A172 (cell line): ENCODE measurements at regions not wholly inside any gene's neighbourhood (a gene's known extent, or its start where the extent isn't known, plus 50 kb on each side); places are given as distances from the start of the nearest gene placed in this dataset.

ENCODE experiments used
- DNase-seq: peaks from one replicate; pipeline ENCODE4 v3.0.0-alpha.2; 2015; ENCODE audit warnings: low spot score

GRCh38 chr11:42473106-42473505, 838.7 kb upstream of the API5 start:
- DNase-seq, result no peak

- no peak for DNase-seq
Measured at GRCh38 chr11:42482822-42483221, 829.0 kb upstream of the API5 start.

DNA sequence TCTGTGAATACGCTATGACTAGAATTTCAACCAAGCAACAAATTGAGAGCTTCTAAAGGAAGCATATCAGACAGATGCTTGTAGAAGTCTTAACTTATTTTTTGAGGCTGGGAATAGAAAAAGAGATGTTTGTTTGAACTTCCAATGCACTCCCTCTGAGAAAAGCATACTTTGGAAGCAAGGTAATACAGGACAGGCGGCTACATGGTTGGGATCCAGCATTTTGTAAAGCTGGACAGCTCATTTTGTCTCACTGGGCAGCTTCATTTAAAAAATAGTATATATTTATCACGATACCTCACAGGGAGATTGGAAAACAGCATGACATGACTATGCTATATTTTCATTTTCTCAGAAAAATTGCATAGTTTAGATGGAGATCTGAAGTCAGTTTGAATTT, 821.3 kb upstream of the API5 start:
- no peak for DNase-seq

DNA sequence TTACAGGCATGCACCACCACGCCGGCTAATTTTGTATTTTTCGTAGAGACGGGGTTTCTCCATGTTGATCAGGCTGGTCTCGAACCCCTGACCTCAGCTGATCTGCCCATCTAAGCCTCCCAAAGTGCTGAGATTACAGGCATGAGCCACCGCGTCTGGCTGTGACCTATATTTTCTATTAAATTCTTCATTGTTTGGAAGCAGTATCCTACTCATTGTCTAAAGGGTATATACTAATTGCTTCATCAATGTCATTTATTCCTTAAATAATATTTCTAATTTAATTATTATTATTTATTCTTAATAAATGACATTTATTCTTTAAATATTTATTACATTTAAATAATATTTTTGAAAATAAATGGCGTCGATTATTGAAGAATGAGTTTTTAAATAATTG, 817.3 kb upstream of the API5 start:
- no peak for DNase-seq

GRCh38 chr11:42498971-42499370, 812.8 kb upstream of the API5 start:
- DNase-seq, result no peak

DNA sequence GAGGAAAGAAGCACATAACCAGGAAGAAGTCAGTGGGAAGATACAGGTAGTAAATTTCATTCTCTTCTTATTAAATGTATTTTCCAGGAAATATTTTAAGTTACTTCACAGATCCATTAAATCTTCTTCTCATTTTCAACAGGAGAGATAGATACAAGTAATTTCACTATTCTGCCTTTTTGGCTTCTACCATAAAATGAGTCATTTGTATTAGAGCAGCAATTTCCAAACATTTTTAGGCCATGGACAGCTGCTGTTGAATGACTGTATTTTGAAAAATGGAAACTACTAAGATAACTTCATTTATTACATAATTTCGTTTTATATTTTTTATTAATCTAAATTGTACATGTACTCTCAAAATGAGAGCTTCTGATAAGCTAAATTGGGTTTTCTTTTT, 809.6 kb upstream of the API5 start:
- no peak for DNase-seq

DNA sequence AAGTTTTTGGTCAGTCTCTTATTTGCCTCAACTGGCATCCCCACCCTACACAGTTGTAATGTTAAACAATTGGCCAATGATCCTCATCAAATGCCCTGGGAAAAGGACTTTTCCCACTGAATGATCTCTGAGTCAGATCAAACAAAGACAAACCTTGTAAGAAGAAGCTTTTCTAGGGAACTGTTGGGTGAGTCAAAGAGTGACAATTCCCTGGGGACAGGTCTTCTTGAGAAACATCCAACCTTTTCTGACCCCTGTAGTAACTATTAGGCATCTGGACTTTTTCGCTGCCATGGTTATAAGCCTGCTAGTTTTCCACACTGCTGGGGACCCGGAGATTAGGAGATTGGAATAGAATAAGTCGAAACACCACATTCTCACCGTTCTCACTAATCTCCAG, 789.8 kb upstream of the API5 start:
- no peak for DNase-seq

DNA sequence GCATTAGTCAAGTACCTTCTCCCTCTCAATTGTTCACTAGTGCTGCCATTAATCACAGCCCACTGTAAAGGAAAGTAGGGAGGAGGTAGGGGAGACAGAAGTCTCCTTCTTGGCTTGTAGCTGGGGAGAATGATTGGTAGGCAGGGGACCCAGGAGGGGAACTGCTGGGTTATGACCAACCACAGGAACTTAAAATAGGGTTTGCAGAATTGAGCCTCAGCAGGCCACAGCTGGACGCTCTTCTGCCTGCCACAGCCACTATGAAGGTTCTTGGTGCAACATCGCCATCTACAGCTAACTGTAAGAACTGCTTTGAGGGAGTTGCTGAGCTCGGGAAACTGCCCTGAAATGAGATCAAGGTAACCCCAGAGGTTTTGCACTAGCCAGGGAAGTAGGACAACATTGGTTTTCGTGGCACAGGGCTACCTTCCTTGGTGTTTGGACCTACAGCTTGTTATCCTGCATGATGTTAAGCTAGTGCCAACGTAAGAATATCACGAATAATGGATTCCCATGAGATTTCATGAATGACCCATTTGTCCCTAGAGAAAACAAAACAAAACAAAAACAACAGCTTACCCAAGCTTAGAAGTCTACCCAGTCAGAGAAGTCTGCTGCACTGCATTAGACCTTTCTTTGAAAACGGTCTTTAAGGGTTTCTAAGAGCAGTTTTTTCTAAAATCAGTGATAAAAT, 787.1 kb upstream of the API5 start:
- peak; percentile 18 for DNase-seq

DNA sequence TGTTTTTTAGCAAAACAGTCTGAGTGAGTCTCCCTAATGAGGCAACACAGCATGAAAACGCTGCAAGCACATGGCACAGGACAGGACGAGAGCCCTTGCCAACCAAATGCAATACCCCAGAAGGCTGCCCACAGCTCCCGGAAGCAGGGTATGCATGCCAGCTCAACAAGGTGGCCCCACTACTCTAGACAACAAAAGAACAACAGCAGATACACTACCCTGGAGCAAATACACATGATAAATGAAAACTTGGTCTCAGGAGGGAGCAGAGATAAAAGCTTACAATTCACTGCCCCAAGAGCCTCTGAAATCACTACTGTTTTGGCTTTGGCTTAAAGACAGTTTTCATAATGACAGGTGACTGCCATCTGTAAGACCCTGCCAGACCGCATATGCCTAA, 785.4 kb upstream of the API5 start:
- no peak for DNase-seq

DNA sequence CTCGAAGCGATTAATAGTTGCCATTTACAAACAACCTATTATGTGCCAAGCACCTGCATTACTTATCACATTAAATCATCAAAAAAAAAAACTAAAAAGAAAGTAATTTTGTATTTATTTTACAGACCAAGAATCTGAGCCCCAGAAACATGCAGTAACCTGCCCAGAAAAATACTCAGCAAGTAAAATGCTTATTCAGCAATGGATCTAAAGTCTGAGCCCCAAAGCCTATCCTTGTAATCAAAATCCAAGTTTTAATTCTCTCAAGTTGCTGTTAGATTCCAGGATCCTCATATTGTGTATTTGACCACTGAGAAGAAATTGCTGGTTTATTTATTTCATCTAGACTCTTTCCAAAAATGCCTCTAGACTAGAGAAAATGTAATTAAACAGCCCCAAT, 783.3 kb upstream of the API5 start:
- DNase-seq, result no peak

DNA sequence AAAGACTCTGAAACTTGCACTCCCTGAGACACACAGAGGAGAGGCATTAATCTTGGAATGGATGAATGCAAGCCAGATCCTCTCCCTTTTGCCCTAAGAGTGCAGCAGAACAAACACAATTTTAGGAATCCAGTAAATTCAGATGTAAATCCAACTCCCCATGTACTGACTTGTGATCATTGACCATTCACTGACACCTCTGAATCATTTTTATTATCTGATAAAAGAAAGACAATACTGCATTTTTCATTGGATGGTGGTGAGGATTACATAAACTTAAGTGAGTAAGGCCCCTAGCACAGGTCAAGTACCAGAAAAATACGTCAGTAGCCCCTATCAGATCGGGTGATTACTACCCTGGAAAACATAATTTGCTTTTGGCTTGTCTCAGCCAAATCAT, 782.9 kb upstream of the API5 start:
- DNase-seq, result no peak

GRCh38 chr11:42536611-42537360, 775.0 kb upstream of the API5 start:
- no peak for DNase-seq

DNA sequence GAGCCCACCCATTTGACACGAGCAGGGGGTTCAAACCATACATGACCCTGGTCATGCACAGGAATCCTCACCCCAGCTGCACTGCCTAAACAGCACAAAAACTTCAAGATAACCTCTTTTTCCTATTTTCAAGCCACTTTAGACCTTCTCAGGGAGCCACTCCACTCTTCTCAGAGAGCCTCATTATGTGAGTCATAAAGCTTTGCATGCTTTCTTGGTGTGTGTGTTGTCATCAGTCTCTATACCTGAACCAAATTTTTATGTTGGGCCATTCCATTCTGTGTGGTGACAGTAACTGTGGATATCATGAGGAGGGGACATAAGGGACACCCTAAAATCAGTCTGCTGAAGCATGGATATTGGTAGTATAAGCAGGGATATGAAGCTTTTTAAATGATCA, 769.5 kb upstream of the API5 start:
- DNase-seq, result no peak

DNA sequence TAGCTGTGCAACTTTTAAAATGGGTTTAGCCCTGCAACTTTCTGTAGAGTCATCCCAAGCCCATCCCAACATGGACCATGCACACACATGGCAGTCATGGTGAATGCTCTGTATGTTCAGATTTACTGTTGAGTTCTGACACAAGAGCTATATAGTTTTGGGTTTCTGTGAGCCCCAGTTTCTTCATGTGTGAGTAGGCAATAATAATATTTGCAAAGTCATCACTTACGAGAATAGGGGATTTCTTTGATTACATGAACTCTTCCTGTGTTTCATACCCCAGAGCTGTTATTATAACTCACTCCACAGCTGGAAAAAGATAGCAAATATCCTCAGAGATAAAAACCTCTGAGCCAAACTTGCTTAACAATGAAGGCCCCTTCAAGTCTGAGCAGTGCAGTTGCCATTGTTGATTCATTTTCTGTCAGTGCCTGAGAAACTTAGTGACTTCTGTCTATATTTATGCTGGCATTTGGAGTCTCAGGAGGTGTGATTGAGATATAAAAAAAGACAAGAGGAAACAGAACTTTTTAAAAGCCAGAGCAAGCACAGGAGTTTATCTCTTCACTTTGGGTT, 767.9 kb upstream of the API5 start:
- no peak for DNase-seq

- no peak for DNase-seq
Measured at GRCh38 chr11:42544726-42545125, 767.1 kb upstream of the API5 start.

GRCh38 chr11:42545954-42546353, 765.8 kb upstream of the API5 start:
- no peak for DNase-seq

- no peak for DNase-seq
Measured at GRCh38 chr11:42552786-42553185, 759.0 kb upstream of the API5 start.

- no peak for DNase-seq
Measured at GRCh38 chr11:42555190-42555589, 756.6 kb upstream of the API5 start.

DNA sequence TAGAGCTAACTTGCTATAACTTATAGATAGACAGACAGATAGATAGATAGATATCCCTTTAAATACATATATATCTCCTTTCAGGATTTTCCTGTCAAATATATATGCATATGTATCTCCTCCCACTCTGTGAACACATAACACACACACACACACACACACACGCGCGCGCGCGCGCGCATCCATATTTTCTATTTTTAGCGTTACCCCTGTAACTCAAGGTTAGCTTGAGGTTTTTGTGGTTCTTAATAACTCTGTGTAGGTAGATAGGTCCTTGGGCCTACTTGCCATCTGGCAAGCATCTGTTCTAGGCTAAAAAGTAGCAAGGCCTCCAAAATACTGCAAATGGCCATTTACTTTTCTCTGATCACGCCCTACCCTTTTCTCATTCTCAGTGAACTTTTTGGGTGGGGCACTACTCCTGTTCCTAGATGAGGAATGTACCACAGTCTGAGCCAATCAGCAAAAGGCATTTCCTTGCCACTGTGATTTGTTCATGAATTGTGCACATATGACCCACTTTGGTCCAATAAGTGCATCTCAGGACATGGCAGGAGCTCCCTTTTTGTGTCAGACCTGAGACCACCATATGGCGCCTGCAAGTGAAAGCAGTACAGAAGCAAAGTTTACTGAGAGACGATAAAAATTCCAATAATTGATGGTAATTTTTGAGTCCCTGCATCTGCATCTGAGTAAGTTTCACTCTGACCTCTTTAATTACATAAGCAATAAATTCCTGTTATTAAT, 740.5 kb upstream of the API5 start:
- no peak for DNase-seq

DNA sequence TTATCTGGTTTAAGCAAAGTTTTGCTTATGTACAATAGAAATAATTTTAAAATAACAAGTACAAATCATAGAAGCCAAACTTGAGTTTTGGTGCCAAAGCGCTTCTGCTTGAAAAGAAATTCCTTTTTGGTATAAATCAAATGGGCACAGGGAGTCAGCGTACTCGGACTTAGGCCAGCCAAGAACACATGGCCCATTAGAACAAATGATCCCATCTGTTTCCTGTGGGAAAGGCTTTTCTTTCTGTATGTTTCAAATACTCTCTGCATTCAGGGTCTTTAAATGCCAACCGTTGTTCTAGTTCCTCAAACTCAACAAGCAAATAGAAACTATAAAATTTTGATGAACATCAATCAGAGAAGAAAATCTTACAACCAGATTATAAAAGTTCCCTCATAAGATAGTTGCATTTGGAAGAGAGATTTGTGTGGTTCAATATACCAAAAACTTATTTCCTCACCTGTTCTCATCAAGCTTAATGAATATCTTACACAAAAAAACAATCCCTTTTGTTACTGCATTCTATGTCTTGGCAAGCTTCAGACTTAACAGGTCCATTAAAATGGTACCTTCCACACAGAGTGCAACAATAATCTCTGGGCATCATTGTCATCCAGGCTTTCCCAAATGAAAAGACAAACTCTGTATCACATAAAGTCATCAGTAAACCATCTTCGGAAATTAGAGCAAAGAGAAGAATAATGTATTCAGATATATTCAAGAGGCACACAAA, 739.8 kb upstream of the API5 start:
- DNase-seq, result no peak

- no peak for DNase-seq
Measured at GRCh38 chr11:42576318-42576717, 735.5 kb upstream of the API5 start.

DNA sequence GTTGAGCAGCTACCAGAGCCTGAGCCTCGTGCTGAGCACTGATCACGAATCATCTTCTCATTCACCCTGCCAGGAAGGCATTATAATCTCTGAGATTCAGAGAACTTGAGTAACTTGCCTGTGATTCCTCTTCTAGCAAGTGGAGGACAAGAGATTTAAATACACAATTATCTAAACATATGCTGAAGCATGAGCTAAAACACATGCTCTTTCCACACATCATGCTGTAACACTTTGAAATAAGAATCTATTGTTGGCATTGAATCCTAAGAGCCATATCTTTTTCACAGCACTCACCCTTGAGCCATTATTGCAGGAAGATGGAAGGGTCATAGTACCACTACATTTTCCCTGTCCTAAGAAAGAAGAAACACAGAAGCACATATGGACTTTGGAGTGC, 722.5 kb upstream of the API5 start:
- no peak for DNase-seq
